EH (cell line): ENCODE measurements at regions not wholly inside any gene's neighbourhood (a gene's known extent, or its start where the extent isn't known, plus 50 kb on each side); places are given as distances from the start of the nearest gene placed in this dataset.
A peak's percentile ranks its signal among the peaks of the same experiment; 100 is the strongest.

Experiments used
- DNase-seq: peaks from one replicate; pipeline ENCODE4 v3.0.0-alpha.2; 2015; ENCODE audit warnings: low read depth

DNA sequence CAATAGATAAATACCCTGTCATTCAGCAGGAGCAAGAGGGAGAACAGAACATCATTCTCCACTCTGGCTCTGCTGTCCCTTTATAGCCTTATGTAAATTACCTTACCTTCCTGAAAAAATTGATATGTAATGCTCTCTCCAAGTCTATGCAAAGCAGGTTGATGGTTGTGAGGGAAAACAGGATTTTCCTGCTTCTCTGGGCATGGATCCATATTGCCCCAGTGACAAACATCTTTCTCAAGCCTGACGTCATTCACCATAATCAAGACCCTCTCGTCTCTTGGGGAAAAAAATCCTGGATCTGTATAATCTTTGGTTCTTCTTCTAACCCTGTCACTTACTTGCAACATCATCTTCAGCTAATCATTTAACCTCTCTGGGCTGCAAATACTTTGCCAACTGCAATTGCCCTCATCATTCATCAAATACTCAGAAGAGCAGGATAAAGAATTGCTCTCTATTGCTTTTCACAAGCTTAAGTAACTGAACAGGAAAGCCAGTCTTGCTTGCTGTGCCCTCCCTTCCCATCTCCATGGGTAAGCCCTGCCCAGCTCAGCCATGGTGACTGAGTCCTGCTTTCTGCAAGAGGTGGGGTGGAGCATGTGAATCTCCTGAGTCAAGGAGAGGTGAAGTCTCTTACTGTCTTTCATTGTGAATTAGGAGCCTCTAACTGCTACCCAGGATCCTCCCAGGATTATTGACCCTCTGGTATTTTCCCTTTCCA is 123.7 kb upstream of the KLF7 start:
- DNase-seq: no peak

DNA sequence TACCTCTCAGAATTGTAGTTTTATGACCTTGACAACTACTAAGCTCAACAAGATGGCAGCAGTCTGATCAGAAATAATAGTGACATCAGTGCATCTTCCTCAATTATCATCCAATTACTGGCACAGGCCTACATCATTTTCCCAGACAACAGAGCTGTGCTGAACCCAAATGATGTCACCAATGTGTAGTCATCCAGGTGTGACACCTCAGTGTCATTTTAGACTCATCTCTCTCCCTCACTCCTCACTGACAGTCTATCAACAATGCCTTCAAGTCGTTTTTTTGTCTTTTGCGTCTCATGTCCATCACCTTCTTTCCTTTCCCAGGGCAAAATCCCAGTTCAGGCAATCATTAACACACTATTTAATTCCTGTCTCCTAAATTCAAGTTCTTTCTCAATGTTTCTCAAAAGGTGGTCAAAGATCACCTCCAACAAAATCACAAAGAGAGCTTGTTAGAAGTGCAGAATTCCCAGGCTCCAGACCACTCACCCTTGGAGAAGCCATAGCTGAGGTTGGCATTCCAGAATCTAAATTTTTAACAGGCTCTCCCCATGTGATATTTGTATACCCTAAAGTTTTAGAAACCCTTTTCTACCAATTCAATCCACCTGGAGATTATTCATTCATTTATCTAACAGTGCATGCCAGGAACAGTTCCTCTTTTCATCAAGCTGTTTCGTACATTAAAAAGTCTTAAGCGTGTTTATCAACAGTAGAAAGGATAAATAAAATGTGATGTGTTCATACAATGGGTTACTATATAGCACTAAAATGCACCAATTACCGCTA is 125.3 kb upstream of the KLF7 start:
- DNase-seq: no peak

DNA sequence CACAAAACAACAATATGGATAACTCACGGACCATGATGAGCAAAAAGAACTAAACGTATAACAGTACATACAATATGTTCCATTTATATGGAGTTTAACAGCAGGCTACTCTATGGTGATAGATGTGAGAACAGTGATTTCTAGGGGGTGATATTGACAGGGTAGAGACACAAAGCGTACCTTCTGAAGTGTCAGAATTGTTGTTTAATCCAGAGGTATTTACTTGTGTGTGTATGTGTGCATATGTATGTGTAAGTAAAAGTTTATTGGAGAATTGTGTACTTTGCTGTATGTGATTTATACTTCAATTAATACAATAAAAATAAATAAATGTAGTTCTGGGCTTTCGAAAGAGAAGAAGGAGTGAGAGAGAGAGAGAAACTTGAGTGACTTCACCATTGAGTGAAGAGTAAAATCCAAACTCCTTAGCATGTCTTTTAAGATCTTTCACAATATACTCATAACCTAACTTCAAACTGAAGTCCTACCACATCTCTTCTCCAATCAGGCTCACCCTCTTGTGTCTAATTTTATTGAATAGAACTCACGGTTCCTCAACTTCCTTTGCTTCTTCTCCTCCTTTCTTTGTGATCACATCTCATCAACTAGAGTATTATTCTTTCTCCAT is 126.0 kb upstream of the KLF7 start:
- DNase-seq: no peak

DNA sequence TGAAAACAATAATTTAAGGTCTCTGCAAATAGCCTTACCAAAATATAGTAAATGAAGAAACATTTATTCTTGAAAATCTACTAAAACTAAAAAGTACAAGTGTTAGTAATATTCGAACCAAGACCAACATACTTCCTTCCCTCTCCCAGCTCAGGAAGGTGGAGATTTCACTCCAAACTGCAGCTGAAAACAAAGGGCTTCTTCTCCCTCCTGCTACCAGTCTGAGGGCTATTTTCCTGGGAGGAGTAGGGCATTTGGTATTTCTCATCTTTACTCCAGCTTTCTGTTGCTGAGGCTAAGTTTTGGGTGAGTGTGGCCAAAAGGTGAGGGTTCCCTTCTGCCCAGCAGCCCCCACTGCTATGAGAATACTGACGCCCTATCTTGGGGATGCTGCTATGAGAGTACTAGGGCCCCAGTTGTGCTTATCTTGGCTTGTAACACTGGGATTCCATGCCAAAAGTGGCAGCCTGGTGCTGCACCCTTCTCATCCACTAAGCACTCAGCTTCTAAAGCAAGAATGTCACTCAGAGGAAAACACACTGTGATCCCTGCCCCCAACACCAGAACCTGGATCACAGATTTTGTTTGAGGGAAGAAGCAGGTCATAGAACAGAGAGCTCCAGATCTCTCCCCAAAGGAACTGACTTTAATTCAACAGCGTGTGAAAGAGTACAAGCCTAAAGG is 130.7 kb upstream of the KLF7 start:
- DNase-seq: no peak

DNA sequence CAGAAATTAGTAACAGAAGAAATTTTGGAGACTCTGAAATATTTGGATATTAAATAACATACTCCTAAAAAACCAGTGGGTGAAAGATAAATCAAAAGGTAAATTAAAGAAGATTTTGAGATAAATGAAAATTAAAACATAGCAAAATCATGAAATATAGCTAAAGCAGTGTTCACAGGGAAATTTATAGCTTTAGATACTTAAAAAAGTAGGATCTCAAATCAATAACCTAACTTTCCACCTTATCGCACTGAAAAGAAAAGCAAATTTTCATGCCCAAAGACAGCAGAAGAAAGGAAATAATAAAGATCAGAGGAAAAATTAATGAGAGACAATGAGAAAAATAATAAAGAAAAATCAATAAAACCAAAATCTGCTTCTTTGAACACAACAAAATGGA is 135.1 kb upstream of the KLF7 start:
- no peak for DNase-seq

DNA sequence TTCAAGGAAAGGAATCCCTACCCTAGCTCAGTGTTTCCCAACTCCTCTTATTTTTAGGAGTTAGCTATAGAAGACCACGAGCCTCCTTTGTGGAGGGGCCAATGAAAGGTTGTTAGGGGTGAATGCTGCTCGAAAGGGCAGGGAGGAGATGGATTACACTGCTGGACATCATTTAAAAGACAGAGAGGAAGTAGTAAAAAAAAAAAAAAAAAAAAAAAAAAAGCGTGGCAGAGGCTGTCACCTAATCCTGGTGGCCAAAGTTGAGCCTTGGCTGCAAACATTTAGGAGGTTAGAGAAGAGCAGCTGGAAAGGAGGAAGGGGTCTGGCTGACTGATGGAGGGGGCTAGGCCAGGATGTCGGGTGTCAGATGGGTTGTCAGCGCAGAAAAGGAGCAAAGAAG is 139.0 kb upstream of the KLF7 start:
- no peak for DNase-seq

DNA sequence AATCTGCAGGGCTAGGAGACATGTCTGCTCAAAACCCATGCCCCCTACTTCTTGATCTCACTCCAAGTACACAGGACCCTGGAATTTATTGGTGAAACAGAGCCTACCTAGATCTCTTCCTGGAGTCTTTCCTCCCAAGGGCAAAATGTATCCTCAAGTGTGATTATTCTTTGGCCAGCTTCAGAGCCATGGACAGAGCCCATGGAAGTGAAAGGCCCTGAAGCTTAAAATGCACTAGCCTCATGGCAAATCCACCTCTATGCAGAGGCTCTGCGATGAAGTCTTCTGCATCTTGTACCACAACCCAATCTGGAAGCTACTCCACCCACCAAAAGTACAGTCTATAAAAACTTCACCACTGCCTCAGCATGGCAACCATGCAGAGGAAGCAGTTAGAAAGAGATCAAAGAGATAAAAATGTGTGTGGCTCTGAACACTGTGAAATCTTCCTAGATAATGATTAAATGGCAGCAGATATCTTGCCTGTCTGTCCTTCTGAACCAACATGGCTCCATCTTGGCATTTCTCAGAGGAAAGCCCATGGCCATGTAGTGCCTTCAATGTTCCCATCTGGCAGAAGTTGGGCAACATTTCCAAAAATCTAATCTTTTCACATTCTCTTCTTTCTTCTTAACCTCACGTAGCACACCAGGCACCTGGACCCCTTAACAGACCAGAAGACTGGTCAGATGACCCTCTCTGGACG is 142.9 kb upstream of the KLF7 start:
- DNase-seq: peak; percentile 27

DNA sequence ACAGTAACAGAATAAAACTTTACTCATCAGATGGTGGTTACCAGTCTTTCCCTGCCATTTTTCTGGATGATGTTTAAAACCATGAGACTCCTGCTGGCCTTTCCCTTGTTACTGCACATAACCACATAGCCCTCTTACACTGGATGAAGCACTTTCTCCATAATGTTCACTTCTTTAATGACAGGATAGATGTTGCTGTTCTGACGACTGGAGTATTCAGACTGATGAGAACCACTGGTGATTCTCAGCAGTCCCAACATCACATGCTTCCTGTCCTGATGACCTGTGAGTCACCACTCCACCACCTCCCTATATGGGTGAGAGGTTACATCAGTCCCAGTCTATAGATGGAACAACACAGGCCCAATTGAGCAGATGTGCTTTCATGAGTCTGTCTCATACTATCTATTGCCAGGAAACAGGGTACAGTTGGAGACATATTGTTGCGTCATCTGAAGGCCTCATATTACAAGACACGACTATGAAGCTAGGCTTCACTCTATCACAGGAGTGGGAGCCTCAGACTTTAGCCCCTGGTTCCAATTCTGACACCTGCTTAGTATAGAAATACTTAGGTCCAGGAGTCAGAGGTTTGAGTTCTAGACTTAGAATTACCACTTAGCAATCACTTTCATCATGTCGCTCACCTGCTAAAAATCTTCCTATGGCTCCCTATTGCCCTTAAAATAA is 145.7 kb upstream of the KLF7 start:
- DNase-seq: peak; percentile 99

DNA sequence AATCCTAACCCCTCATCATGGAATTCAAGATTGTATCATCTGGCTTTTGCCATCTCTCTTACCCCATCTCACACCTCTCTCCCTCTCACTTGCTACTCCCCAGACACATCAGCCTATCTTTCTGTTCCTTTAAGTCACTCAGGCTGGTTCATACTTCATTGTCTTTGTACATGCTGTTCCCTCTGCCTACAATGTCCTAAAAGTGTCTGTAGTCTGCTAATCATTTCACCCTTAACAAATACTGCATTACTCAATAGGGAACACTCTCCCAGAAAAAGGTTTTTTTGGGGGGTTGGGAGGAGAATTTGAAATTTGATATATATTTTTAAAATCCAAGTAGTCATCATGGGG is 146.2 kb upstream of the KLF7 start:
- no peak for DNase-seq

DNA sequence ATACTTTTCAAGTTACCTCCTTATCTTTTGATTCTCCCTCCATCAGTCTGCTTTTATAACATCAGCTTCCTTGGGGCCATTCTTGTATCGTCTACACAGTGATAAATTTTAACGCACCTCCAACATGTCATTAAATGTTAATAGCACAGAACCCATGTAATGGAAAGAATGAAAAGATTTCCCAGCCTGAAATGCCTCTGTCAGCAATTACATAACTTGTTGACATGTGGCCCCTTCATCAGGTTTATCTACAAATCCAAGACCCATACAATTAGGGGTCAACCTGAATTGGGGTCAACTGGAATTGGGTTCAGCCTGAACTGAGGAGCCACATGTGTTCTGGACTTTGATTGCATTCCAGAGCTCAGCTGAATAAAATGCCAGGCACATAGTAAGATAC is 148.2 kb upstream of the KLF7 start:
- DNase-seq: no peak

DNA sequence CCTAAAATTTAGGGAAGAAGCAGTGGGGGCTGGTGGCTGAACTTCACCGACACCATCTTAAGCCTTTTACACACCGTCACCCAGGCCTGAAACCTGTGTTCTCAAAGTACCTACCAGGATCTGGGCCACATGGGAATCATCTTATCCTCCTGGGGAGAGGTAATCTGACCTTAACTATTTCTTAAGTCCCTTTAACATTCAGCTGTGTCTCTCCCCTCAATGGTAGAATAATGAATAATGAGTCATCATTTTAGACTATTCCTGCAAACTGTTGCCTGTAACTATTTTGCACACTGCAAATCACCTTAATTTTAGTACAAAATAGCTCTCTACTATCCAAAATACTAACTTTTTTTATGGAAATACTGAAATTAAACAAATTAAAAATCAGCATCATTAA is 149.4 kb upstream of the KLF7 start:
- DNase-seq: peak; percentile 25

DNA sequence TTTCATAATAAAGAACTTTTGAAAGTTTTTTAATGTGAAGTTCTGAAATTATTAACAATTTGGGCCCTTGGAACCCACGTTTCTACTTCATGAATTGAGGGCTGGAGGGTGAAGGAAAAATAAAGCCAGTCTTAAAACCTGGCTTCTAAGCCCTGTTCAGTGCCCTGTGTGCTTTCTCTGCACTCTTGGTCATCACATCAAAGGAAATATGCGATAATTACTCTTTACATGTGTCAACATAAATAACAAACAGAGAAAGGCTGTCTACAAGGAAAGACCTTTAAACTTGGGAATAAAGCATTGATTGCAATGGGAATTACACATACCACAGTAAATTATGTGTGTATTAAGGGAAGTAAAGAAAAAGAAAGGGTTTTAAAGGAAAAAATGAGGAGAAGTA is 150.7 kb upstream of the KLF7 start:
- no peak for DNase-seq

DNA sequence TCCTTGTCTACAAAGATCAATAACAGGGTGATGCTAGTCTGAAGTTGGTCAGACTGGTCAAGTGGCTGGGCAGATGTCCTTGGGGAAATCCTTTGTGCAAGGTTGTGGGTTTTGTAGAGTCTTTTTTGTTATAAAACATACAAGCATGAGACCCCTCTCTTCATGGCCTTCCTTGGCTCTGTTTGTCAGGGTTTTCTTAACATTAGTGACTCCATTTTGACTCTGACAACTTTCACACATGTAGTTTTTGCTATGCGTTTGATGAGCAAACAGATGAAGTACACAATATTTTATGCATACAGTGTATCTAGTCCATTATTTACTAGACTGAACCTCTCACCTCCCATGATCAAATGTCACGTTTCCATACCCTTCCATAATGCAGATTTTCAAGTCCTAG is 151.2 kb upstream of the KLF7 start:
- no peak for DNase-seq

DNA sequence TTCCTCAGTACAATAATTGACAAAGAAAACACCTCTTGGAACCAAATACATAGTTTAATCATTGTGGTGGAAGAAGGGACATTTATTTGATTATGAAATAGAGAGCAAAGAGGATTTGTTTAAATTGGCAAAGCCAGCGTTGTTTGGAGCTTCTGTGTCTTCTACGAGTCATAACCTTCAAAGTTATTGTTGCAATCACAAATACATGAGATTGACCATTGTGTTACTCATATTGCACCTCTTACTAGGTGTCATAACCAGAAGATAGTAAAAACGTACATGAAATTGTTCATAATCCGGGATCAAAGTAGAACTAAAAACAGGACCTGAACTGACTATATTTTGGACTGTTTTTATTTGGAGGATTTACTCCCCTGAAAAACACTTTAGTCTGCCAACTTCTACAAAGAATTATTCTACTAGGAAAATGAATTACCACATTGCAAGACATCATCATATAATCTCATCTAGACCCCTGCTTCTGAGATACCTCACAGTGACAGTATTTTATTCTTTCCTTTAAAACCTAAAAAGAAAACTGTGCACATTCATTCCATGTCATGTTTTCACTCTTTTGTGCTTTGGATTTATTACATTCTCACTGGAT is 151.7 kb upstream of the KLF7 start:
- peak; percentile 65 for DNase-seq

DNA sequence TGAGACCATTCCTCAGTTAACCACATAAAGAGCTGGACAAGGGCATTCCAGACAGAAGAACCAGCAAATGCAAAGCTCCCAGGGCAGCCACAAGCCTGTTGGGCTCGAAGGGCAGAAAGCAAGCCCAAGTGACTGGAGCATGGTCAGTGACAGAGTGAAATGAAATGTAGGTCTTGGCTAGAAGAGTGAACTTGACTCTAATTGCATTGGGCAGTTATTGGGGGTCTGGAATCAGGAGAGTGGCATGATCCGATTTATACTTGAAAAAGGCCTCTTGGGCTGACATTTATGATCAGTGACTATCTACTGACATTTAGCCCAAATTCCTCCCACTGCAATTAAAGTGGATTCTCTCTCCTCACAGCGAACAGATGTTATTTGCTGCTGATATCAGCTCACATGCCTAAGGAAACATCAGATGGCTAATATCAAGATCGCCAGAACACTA is 152.5 kb upstream of the KLF7 start:
- DNase-seq: peak; percentile 38

DNA sequence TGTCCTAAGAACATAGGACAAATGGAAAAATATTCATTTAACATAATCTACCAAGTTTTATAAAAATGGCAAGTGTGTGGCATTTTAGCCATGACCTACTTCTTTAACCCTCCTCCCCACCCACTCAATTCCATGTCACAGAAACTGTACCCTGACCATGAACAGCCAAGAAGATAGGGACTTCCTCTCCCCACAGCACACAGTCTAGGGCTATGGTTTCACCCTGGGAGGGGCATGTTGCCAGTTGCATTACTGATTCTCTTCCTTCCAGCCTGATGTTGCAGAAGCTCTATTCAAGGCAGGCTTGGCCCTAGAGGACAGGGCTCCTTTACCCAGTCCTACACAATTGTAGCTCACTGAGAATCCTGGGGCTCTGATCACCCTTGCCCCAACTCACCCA is 153.6 kb upstream of the KLF7 start:
- no peak for DNase-seq

DNA sequence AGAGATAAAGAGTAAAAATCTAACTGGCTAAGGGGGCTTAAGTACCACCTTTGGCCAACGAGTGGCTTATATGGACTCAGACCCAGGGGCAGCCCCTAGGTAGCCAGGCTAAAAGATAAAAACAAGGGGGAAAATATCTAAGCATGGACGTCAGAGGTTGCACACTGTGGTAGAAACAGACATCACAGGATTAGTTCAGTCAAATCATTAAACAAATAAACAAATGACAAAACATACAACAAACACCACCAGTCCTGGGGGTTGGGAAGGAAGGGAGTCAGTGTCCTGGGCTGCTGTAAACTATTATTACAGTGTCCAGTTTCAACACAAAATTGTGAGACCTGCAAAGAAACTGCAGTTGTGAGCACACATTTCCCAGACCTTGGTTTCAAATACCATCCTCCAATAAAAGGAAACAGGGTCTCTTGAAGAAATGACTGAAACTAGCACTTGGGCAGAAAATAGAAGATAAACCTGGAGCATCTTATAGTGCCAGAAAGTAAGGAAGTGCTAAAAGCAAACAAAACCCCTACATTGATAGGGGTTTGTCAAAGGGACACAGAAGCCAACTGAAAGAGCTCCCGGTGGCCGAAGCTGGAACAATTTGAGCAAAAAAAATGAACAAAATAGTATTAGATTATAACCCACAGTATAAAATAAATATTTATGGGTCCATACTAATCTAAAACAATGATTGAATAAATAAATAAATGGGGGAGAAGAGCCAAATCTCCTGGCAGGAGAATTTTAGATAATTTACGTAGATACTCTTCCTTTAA is 154.8 kb upstream of the KLF7 start:
- DNase-seq: no peak

DNA sequence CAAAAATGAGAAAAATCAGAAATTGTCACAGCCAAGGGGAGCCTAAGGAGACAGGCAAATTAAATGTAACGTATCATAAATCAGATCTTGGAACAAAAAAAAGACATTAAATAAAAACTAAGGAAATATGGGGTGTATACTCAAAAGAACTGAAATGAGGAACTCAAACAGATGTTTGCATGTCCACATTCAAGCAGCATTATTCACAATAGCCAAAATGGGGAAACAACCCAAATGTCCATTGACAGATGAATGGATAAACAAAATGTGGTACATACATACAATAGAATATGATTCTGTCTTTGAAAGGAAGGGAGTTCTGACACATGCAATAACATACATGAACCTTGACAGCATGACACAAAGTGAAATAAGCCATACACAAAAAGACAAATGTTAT is 155.8 kb upstream of the KLF7 start:
- DNase-seq: no peak

DNA sequence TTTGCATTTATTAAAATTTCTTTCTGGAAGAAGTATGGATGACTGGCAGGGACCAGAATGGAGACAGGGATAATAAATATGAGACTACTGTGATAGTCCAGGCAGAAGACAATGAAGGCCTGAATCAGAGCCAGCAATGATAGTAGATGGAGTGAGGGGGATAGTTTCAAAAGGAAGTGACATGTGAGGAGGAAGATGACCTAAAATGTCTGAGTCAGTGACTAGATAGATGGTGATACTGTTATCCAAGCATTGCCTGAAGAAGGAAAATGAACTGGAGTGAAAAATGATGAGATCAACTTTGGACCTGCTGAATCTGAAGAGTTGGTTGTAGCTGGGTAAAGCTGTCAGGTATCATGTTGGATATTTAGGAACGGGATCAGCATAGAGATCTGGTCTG is 158.3 kb upstream of the KLF7 start:
- no peak for DNase-seq

DNA sequence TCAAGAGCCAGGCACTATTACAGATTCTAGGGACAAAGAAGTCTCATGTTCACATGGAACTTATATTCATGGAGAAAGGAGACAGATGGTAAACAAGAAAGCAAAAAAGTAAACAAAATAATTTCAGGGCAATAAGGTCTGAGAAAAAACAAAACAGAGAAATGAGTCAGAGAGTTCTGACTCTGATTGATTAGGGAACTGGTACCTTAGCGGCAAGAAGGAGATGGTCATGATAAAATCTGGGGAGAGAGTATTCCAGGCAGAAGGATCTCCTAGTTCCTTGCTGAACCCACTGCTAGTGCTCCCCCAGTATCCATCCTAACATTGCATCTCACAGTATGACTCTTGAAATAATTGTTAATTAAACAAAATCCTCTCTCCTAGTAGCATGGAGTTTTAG is 161.8 kb upstream of the KLF7 start:
- DNase-seq: no peak
